ENCODE measurements at regions not wholly inside any gene's neighbourhood (a gene's known extent, or its start where the extent isn't known, plus 50 kb on each side); places are given as distances from the start of the nearest gene placed in this dataset.

- no peaks in the 10 kb centered on the region for H3K4me1 ChIP-seq (ENCODE audit: control insufficient read depth, low read length)
- H3K9me3 ChIP-seq (ENCODE audit: control insufficient read depth, insufficient read depth, low read length) = no peaks in the 10 kb centered on the region
- no peaks in the 10 kb centered on the region for H3K79me2 ChIP-seq (ENCODE audit: control insufficient read depth, low read length)
- no peak for TF ChIP-seq EZH2phosphoT487 (IDR thresholded peaks at IDR 0.05; ENCODE audit: borderline replicate concordance, low read length)
- TF ChIP-seq CTCF (IDR thresholded peaks at IDR 0.05; ENCODE audit: low read depth, low read length, poor library complexity, severe bottlenecking) = no peak
- H3K4me3 ChIP-seq (ENCODE audit: low read length) = no peak overlapping the region
- no peak overlapping the region for H3K27ac ChIP-seq (ENCODE audit: low read depth, low read length)
- H3F3A ChIP-seq (ENCODE audit: control insufficient read depth, insufficient read depth) = no peaks in the 10 kb centered on the region
- no peak overlapping the region for H3K4me2 ChIP-seq (ENCODE audit: low read length)
- no peaks in the 10 kb centered on the region for H3K36me3 ChIP-seq (ENCODE audit: control insufficient read depth, low read length)
- no peaks in the 10 kb centered on the region for H3K9me2 ChIP-seq (replicated peaks; ENCODE audit: control insufficient read depth, low read length)
- H4K20me1 ChIP-seq (ENCODE audit: control insufficient read depth, insufficient read depth, low read depth, low read length) = no peaks in the 10 kb centered on the region
- no peaks in the 10 kb centered on the region for H3K27me3 ChIP-seq (ENCODE audit: control insufficient read depth, low read length)
Observed at GRCh38 chrX:69089203-69089602, 76.0 kb downstream of the PJA1 start.

- Histone ChIP-seq H3K27ac (ENCODE audit: low read depth, low read length) (no peak overlapping the region), H3K79me2 (ENCODE audit: control insufficient read depth, low read length) (no peaks in the 10 kb centered on the region), H3K4me2 (ENCODE audit: low read length) (no peak overlapping the region), H3K4me1 (ENCODE audit: control insufficient read depth, low read length) (no peaks in the 10 kb centered on the region), H3K9me3 (ENCODE audit: control insufficient read depth, insufficient read depth, low read length) (no peaks in the 10 kb centered on the region), H4K20me1 (ENCODE audit: control insufficient read depth, insufficient read depth, low read depth, low read length) (no peaks in the 10 kb centered on the region), H3F3A (ENCODE audit: control insufficient read depth, insufficient read depth) (no peaks in the 10 kb centered on the region), H3K4me3 (ENCODE audit: low read length) (no peak overlapping the region), H3K36me3 (ENCODE audit: control insufficient read depth, low read length) (no peaks in the 10 kb centered on the region), H3K9me2 (replicated peaks; ENCODE audit: control insufficient read depth, low read length) (no peaks in the 10 kb centered on the region), H3K27me3 (ENCODE audit: control insufficient read depth, low read length) (no peaks in the 10 kb centered on the region)
- TF ChIP-seq EZH2phosphoT487 (IDR thresholded peaks at IDR 0.05; ENCODE audit: borderline replicate concordance, low read length) (no peak), CTCF (IDR thresholded peaks at IDR 0.05; ENCODE audit: low read depth, low read length, poor library complexity, severe bottlenecking) (no peak)
Observed at GRCh38 chrX:69088171-69088938, 76.9 kb downstream of the PJA1 start.

- H3K36me3 ChIP-seq (ENCODE audit: control insufficient read depth, low read length) = no peaks in the 10 kb centered on the region
- H3F3A ChIP-seq (ENCODE audit: control insufficient read depth, insufficient read depth) = no peaks in the 10 kb centered on the region
- no peak overlapping the region for H3K27ac ChIP-seq (ENCODE audit: low read depth, low read length)
- no peaks in the 10 kb centered on the region for H3K27me3 ChIP-seq (ENCODE audit: control insufficient read depth, low read length)
- no peaks in the 10 kb centered on the region for H3K79me2 ChIP-seq (ENCODE audit: control insufficient read depth, low read length)
- H3K4me3 ChIP-seq (ENCODE audit: low read length) = no peak overlapping the region
- no peak for TF ChIP-seq CTCF (IDR thresholded peaks at IDR 0.05; ENCODE audit: low read depth, low read length, poor library complexity, severe bottlenecking)
- TF ChIP-seq EZH2phosphoT487 (IDR thresholded peaks at IDR 0.05; ENCODE audit: borderline replicate concordance, low read length) = no peak
- no peaks in the 10 kb centered on the region for H3K9me3 ChIP-seq (ENCODE audit: control insufficient read depth, insufficient read depth, low read length)
- H3K4me1 ChIP-seq (ENCODE audit: control insufficient read depth, low read length) = no peaks in the 10 kb centered on the region
- H4K20me1 ChIP-seq (ENCODE audit: control insufficient read depth, insufficient read depth, low read depth, low read length) = no peaks in the 10 kb centered on the region
- no peak overlapping the region for H3K4me2 ChIP-seq (ENCODE audit: low read length)
- no peaks in the 10 kb centered on the region for H3K9me2 ChIP-seq (replicated peaks; ENCODE audit: control insufficient read depth, low read length)
Observed at GRCh38 chrX:69085826-69086225, 79.4 kb downstream of the PJA1 start.

Data from DOHH2 (cell line).